Parathyroid adenoma (tissue), 2 donors: ENCODE measurements at regions not wholly inside any gene's neighbourhood (a gene's known extent, or its start where the extent isn't known, plus 50 kb on each side); places are given as distances from the start of the nearest gene placed in this dataset.

Source experiments
- H2AFZ ChIP-seq: fragments of 300-600 bp; sonication (generic); one replicate; pipeline ENCODE4 v1.7.0; 2017; ENCODE audit warnings: antibody characterized with exemption, mild to moderate bottlenecking
- H3K27ac ChIP-seq: fragments of 300-600 bp; sonication (generic); one replicate; pipeline ENCODE4 v1.7.0; 2017
- H3K27me3 ChIP-seq: fragments of 300-600 bp; sonication (generic); one replicate; pipeline ENCODE4 v1.7.0; 2017; ENCODE audit warnings: low read length; ENCODE audit not compliant: control insufficient read depth, insufficient read depth
- H3K36me3 ChIP-seq: fragments of 300-600 bp; sonication (generic); one replicate; pipeline ENCODE4 v1.7.0; 2017; ENCODE audit warnings: low read length; ENCODE audit not compliant: control insufficient read depth, insufficient read depth
- H3K4me1 ChIP-seq: fragments of 300-600 bp; sonication (generic); one replicate; pipeline ENCODE4 v1.7.0; 2017; ENCODE audit warnings: control low read depth
- H3K4me2 ChIP-seq: fragments of 300-600 bp; sonication (generic); one replicate; pipeline ENCODE4 v1.7.0; 2017; ENCODE audit warnings: low read length
- H3K4me3 ChIP-seq: fragments of 300-600 bp; sonication (generic); one replicate; pipeline ENCODE4 v1.7.0; 2017; ENCODE audit warnings: low read depth, low read length
- H3K79me2 ChIP-seq: fragments of 300-600 bp; sonication (generic); one replicate; pipeline ENCODE4 v1.7.0; 2017; ENCODE audit warnings: control low read depth
- H3K9ac ChIP-seq: fragments of 300-600 bp; sonication (generic); one replicate; pipeline ENCODE4 v1.7.0; 2017; ENCODE audit warnings: mild to moderate bottlenecking
- H3K9me3 ChIP-seq: fragments of 300-600 bp; sonication (generic); one replicate; pipeline ENCODE4 v1.7.0; 2017; ENCODE audit warnings: low read length; ENCODE audit not compliant: control insufficient read depth
- CTCF ChIP-seq: fragments of 300-600 bp; sonication (generic); IDR thresholded peaks from one replicate; pipeline ENCODE4 v1.7.0; 2017; ENCODE audit warnings: antibody characterized with exemption, mild to moderate bottlenecking
- donor health status: primary hyperparathyroidism.

GRCh38 chr21:35321322-35322200, 272.5 kb upstream of the RUNX1 start:
- Histone ChIP-seq H3K4me2 (no peak overlapping the region), H3K4me3 (no peak overlapping the region), H3K9me3 (no peaks in the 10 kb centered on the region), H3K9ac (no peak overlapping the region), H3K27me3 (no peaks in the 10 kb centered on the region), H3K36me3 (no peaks in the 10 kb centered on the region), H3K4me1 (no peaks in the 10 kb centered on the region), H3K27ac (no peak overlapping the region), H3K79me2 (no peaks in the 10 kb centered on the region), H2AFZ (no peak overlapping the region)
- no peak for TF ChIP-seq CTCF

GRCh38 chr21:35319684-35320283, 270.7 kb upstream of the RUNX1 start:
- H3K9ac ChIP-seq = no peak overlapping the region
- H2AFZ ChIP-seq = no peak overlapping the region
- no peaks in the 10 kb centered on the region for H3K36me3 ChIP-seq
- no peaks in the 10 kb centered on the region for H3K27me3 ChIP-seq
- TF ChIP-seq CTCF = no peak
- H3K4me1 ChIP-seq = no peaks in the 10 kb centered on the region
- H3K4me2 ChIP-seq = no peak overlapping the region
- H3K4me3 ChIP-seq = no peak overlapping the region
- no peaks in the 10 kb centered on the region for H3K9me3 ChIP-seq
- no peak overlapping the region for H3K27ac ChIP-seq
- H3K79me2 ChIP-seq = no peaks in the 10 kb centered on the region

- H3K9ac ChIP-seq = no peak overlapping the region
- no peak overlapping the region for H2AFZ ChIP-seq
- TF ChIP-seq CTCF = no peak
- H3K4me1 ChIP-seq = no peaks in the 10 kb centered on the region
- no peak overlapping the region for H3K4me3 ChIP-seq
- no peaks in the 10 kb centered on the region for H3K79me2 ChIP-seq
- H3K9me3 ChIP-seq = no peaks in the 10 kb centered on the region
- no peaks in the 10 kb centered on the region for H3K27me3 ChIP-seq
- no peak overlapping the region for H3K4me2 ChIP-seq
- no peak overlapping the region for H3K27ac ChIP-seq
- H3K36me3 ChIP-seq = no peaks in the 10 kb centered on the region
Measured at GRCh38 chr21:35316933-35317332, 267.8 kb upstream of the RUNX1 start.

GRCh38 chr21:35316456-35316855, 267.4 kb upstream of the RUNX1 start:
- H3K27ac ChIP-seq = no peak overlapping the region
- no peak overlapping the region for H3K4me3 ChIP-seq
- no peak overlapping the region for H2AFZ ChIP-seq
- H3K27me3 ChIP-seq = no peaks in the 10 kb centered on the region
- no peaks in the 10 kb centered on the region for H3K79me2 ChIP-seq
- H3K9me3 ChIP-seq = no peaks in the 10 kb centered on the region
- H3K4me2 ChIP-seq = no peak overlapping the region
- H3K36me3 ChIP-seq = no peaks in the 10 kb centered on the region
- H3K9ac ChIP-seq = no peak overlapping the region
- no peak for TF ChIP-seq CTCF
- H3K4me1 ChIP-seq = no peaks in the 10 kb centered on the region
